CD4-positive, alpha-beta T cell treated with Interleukin-15 for 4 hours (primary cell): ENCODE measurements at regions not wholly inside any gene's neighbourhood (a gene's known extent, or its start where the extent isn't known, plus 50 kb on each side); places are given as distances from the start of the nearest gene placed in this dataset.
"Not testable (repeated sequence)": the region's sequence is repeated elsewhere in the genome, so short reads cannot be mapped to it uniquely, and the experiment has no call there.

ENCODE experiments used
- DNase-seq: peaks from one replicate; pipeline ENCODE4 v3.0.0-alpha.2; 2020; ENCODE audit warnings: low spot score

GRCh38 chr11:79661373-79661772 is 220.5 kb upstream of the TENM4 start:
- no peak for DNase-seq

DNA sequence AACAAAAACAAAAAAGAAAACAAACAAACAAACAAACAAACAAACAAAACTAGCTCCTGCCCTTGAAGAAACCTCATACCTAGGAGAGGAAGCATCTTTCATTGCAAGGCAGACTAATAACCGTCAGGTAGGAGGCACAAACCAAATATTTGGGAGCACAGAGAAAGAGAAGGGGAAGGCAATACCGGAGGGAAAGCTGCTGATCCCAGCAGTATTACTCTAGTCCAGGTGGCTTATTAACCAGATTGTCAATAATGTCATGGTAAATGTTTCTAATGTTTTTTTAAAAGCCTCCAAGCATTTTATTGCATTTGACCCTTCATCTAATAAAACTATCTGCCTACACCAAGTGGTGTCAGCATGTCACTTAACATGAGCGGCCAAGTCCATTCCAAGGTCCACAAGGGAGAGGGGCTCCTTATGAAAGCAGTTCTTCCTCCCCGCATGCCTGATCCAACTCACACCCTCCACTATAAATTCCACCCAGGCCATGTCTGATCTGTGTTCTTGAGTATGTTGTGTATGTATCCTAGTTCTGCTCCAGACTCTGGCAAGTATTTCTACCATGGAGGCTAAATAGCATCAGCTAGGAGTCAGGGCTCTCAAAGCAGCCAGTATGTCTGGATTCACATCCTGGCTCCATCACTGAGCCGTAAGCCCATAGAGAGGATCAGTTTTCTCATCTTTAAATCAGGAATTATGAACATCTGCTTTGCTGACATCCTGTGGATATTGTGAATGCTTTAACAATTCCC is 208.1 kb upstream of the TENM4 start:
- DNase-seq: no peak

DNA sequence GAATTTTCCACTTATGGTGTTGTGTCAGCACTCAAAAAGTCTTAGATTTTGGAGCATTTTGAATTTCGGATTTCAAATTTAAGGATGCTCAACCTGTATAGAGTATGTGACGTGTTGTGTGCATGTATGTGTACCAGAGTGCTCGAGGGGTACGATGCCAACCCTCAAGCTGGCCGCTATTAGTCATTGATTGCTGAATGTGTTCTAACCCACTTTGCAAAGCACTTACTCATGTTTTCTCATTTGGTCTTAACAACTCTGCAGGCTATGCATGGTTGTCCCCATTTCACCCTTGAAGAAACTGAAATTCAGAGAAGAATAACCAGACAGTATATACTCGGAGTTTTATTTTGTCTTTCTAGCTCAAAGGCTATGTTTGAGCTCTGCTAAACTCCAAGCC is 196.4 kb upstream of the TENM4 start:
- DNase-seq: no peak

DNA sequence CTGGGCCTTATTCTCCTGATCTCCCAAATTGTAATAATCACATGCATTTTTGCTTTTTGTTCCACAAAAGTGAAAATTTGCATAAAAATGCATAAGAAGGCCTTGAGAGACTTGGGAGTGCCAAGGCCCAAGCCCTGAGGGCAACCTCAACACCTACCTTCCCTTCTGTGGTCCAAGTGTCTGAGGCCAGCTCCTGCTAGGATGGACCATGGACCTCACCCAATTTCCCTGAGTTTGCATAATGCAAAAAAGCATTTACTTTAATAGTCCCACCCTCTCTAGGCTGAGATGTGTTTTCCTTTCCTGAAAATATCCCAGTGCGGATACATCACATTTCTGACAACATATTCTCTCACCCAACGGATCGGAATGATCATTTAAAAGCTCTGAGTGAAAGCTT is 194.1 kb upstream of the TENM4 start:
- no peak for DNase-seq

DNA sequence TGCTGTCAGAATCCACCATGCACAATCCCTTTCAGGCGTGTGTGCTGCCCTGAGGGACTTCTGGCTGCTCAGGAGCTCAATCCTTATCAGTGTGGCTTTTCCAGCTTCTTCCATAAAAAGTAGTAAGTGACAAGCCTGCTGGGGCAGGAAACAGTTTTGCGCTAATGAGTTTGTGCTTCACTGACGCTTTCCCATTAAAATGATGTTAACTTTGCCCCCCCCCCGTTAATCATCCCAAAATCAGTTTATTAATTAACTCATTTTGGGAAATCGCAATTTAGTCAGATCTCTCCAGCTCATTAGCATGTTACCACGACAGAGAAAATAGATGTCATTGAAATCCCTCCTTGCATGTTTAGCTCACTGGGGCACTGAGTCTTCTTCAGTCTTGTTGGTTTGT is 186.5 kb upstream of the TENM4 start:
- no peak for DNase-seq

- DNase-seq: no peak
These were observed 185.6 kb upstream of the TENM4 start for GRCh38 chr11:79626135-79627075.

DNA sequence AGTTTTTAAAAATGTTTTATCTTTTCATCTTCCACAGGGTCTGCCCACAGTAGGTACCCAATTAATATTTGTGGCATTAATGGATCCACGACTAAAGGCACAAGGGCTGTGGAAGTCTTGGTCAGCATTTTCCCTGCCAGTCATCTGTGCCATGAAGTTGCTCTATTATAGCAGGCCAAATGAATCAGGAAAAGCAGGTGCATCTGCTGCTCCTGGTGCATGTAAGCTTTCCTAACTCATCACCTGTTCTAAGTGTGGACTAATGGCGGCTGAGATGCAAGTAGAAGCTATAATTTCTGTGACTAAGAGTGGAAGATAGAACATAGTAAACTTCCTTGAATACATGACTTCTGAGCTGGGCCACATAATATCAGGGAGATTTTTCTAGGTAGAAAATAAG is 182.5 kb upstream of the TENM4 start:
- DNase-seq: no peak

- no peak for DNase-seq
These were observed 176.7 kb upstream of the TENM4 start for GRCh38 chr11:79617561-79617960.

GRCh38 chr11:79616392-79616851 is 175.6 kb upstream of the TENM4 start:
- DNase-seq: no peak

GRCh38 chr11:79615425-79615824 is 174.6 kb upstream of the TENM4 start:
- no peak for DNase-seq

DNA sequence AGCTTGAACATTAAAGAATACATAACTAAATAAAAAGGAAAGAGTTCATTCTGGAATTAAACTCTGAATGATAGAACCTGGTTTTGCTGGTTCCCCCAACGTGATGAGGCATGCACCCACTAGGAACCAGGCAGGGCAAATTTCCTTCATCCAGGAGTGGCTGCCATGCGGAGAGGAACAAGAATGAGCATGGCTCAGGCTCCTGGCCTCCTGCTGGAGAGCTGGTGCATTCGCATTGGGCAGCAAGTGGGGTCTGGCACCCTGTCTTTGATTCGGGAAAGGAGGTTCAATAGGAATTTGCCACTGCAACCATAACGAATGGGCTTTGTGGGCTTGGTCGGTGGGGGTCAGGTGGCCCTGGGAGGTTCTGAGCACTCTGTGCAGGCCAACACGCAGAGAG is 169.8 kb upstream of the TENM4 start:
- DNase-seq: no peak

GRCh38 chr11:79610139-79610538 is 169.3 kb upstream of the TENM4 start:
- DNase-seq: no peak

DNA sequence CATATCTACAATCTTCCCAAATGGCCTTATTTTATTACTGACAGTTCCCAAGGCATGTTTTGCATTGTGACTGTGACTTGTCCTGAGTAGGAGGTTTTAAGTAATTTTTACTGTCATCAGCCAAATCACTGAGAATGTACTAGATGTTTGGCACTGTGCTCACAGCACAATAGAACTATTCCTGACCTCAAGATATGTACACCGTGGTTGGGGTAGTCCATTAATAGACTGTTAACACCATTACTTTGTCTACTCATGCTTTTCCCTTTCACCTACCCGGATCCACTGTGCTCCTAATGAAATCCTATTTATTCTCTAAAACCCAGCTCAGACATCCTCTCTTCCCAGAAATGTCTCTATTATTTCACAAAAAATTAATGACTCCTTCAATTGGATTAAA is 168.7 kb upstream of the TENM4 start:
- DNase-seq: no peak

GRCh38 chr11:79606461-79606860 is 165.6 kb upstream of the TENM4 start:
- DNase-seq: not testable (repeated sequence)

GRCh38 chr11:79600711-79601110 is 159.9 kb upstream of the TENM4 start:
- DNase-seq: no peak

DNA sequence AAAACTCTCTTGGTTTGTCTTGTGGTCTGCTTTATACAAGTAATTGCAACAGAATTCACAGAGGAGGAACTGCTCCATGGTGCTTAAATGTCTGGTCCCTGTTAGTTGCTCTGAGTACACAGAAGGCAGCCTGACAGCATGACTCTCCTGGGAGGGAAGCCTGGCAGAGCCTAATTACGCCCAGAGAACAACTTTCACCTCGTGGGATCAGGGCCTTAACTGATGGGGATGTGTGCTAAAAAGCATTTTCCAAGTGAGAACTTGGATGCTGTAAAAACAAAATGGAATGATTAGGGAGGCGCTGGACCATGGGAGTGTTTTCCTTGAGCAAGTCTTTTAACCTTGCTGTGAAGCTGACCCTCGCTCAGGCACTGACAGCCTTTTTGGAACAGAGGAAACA is 154.0 kb upstream of the TENM4 start:
- no peak for DNase-seq

- no peak for DNase-seq
These were observed 152.0 kb upstream of the TENM4 start for GRCh38 chr11:79592824-79593223.

GRCh38 chr11:79592406-79592805 is 151.6 kb upstream of the TENM4 start:
- DNase-seq: no peak

- no peak for DNase-seq
These were observed 141.6 kb upstream of the TENM4 start for GRCh38 chr11:79582434-79582833.

GRCh38 chr11:79579063-79579462 is 138.2 kb upstream of the TENM4 start:
- no peak for DNase-seq

- no peak for DNase-seq
These were observed 137.3 kb upstream of the TENM4 start for GRCh38 chr11:79578116-79578515.

GRCh38 chr11:79575701-79576100 is 134.9 kb upstream of the TENM4 start:
- no peak for DNase-seq

DNA sequence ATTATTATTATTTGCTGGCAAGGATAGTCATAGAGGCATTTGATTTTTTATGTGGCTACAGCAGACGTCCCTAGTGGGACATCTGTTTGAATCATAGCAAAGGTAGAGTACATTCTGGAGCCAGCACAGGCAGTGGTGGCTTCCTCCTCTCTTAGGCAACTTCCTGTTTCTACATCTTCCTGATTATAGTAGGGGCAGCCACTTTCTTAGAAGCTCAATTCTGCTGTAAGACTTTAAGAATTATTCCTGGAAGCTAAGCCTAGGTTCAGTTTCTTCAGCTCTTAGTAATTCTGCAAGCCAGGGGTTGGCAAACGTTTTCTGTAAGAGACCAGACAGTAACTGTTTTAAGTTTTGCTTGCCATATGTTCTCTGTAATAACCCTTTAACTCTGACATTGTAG is 129.3 kb upstream of the TENM4 start:
- DNase-seq: no peak
